HepG2 (cell line): ENCODE measurements at regions not wholly inside any gene's neighbourhood (a gene's known extent, or its start where the extent isn't known, plus 50 kb on each side); places are given as distances from the start of the nearest gene placed in this dataset.

Experiments used
- ATAC-seq: fragments of 200-7000 bp; cut with Tn5 transposase; 3 replicates; pipeline ENCODE4 v1.9.1; 2020; ENCODE audit warnings: mild to moderate bottlenecking, moderate library complexity
- BruUV-seq: library from RNA; stranded (reverse); fragments of 400-500 nt; replicated peaks from 2 replicates; lab custom pipeline; 2021; lab: Mats Ljungman, UMichigan
- CTCF ChIA-PET: fragments of 300-600 bp; formaldehyde crosslinking; extraction: SDS; loops from one replicate; lab custom pipeline; 2021; ENCODE audit warnings: low total read pairs, inconsistent platforms, low intra/inter-chr PET ratio; lab: Yijun Ruan, JAX
- POLR2A ChIA-PET: fragments of 350-600 bp; sonication (Branson Sonifier 250); formaldehyde crosslinking; loops from one replicate; lab custom pipeline; 2020; ENCODE audit warnings: antibody characterized with exemption, inconsistent platforms; lab: Yijun Ruan, JAX
- DNase-seq: peaks from one replicate; pipeline ENCODE4 v3.0.0-alpha.2; 2015; ENCODE audit warnings: low spot score
- FAIRE-seq: peaks from 3 replicates; lab custom pipeline; 2011; peaks lifted over from hg19 to GRCh38; lab: Jason Lieb, UNC
- H2AFZ ChIP-seq: one replicate; pipeline ENCODE4 v1.6.1; 2011; ENCODE audit warnings: low read length, inconsistent platforms
- H3K27ac ChIP-seq: fragments of 300-600 bp; 3 replicates; pipeline ENCODE4 v1.8.0; 2011; ENCODE audit warnings: mixed run types, mild to moderate bottlenecking, mixed read lengths, low read length, inconsistent platforms; ENCODE audit not compliant: insufficient read depth; ENCODE audit errors: extremely low read length
- H3K27me3 ChIP-seq, 2 experiments: fragments of 200-600 bp in 1 of 2; 2 replicates in 1 of 2; 3 replicates in 1 of 2; pipeline versions ENCODE4 v1.6.0 to v1.8.0; 2011; ENCODE audit warnings: low read length in 2 of 2, mild to moderate bottlenecking in 2 of 2, moderate library complexity in 2 of 2, inconsistent platforms in 1 of 2; ENCODE audit not compliant: insufficient read depth in 2 of 2, control insufficient read depth in 1 of 2
- H3K36me3 ChIP-seq, 2 experiments: fragments of 200-600 bp in 1 of 2; replicated peaks in 1 of 2; 2 replicates in 1 of 2; 3 replicates in 1 of 2; pipeline versions ENCODE4 v1.5.1 to v1.8.0; 2011; ENCODE audit warnings: low read length in 2 of 2, inconsistent platforms in 1 of 2; ENCODE audit not compliant: insufficient read depth in 2 of 2, control insufficient read depth in 1 of 2
- H3K4me1 ChIP-seq: 2 replicates; pipeline ENCODE4 v1.5.1; 2012; ENCODE audit warnings: low read length, inconsistent platforms; ENCODE audit not compliant: insufficient read depth
- H3K4me2 ChIP-seq: 2 replicates; pipeline ENCODE4 v1.6.0; 2011; ENCODE audit warnings: low read depth, low read length, inconsistent platforms
- H3K4me3 ChIP-seq, 3 experiments: fragments of 200-600 bp in 1 of 3; sonication (generic), shearing (Covaris generic) in 1 of 3; replicated peaks in 1 of 3; 2 replicates each; pipeline ENCODE4 v1.5.1; 2011 to 2016; ENCODE audit warnings: low read length in 3 of 3, inconsistent platforms in 2 of 3, low read depth in 2 of 3, mild to moderate bottlenecking in 2 of 3, control low read depth in 1 of 3, mixed read lengths in 1 of 3; ENCODE audit not compliant: insufficient read depth in 1 of 3
- H3K79me2 ChIP-seq: one replicate; pipeline ENCODE4 v1.6.1; 2011; ENCODE audit warnings: low read length, inconsistent platforms; ENCODE audit not compliant: insufficient read depth
- H3K9ac ChIP-seq: 2 replicates; pipeline ENCODE4 v1.6.0; 2011; ENCODE audit warnings: mild to moderate bottlenecking, low read depth, low read length, inconsistent platforms; ENCODE audit not compliant: insufficient read depth
- H3K9me3 ChIP-seq: 2 replicates; pipeline ENCODE4 v1.5.1; 2012; ENCODE audit warnings: mild to moderate bottlenecking, low read length
- H4K20me1 ChIP-seq: 2 replicates; pipeline ENCODE4 v1.6.0; 2011; ENCODE audit warnings: inconsistent platforms, mild to moderate bottlenecking, low read length, moderate library complexity; ENCODE audit not compliant: insufficient read depth
- KDM2A ChIP-seq: sonication (generic); formaldehyde crosslinking; IDR thresholded peaks from 2 replicates; pipeline ENCODE4 v1.4.0; 2020; ENCODE audit warnings: low read depth, missing genetic modification reagents, borderline replicate concordance
- KDM5A ChIP-seq: fragments of 200-600 bp; sonication (generic); IDR thresholded peaks from 2 replicates; pipeline ENCODE4 v1.7.0; 2018; ENCODE audit warnings: antibody characterized with exemption, mild to moderate bottlenecking, low read length, borderline replicate concordance
- LBX2 ChIP-seq: sonication (generic); formaldehyde crosslinking; IDR thresholded peaks from 2 replicates; pipeline ENCODE4 v1.5.0; 2020; ENCODE audit warnings: missing genetic modification reagents, mild to moderate bottlenecking, borderline replicate concordance
- POLR2AphosphoS2 ChIP-seq: IDR thresholded peaks from 2 replicates; pipeline ENCODE4 v1.6.1; 2011; ENCODE audit warnings: low read depth, low read length, improper control_type of control experiment
- PRDM4 ChIP-seq: sonication (generic); formaldehyde crosslinking; IDR thresholded peaks from 2 replicates; pipeline ENCODE4 v1.9.0; 2021; ENCODE audit warnings: missing genetic modification reagents, borderline replicate concordance
- TGIF2 ChIP-seq: IDR thresholded peaks from 2 replicates; pipeline ENCODE4 v1.6.1; 2016; ENCODE audit warnings: control low read depth, missing compliant biosample characterization
- ZNF24 ChIP-seq: fragments of 450-650 bp; IDR thresholded peaks from 2 replicates; pipeline ENCODE4 v1.6.1; 2017; ENCODE audit warnings: antibody characterized with exemption, mild to moderate bottlenecking
- WGBS: methylation state at CpG from one replicate; pipeline ENCODE4 v1.1.6; 2017; ENCODE audit warnings: low lambda C conversion rate; 5-methylcytosine and 5-hydroxymethylcytosine counted together
- in situ Hi-C: cut with HindIII; loops from 2 replicates; pipeline ENCODE4 v1.10.0; 2017; ENCODE audit warnings: low pct_unique_long_range_greater_than_20kb; ENCODE audit not compliant: extremely low pct_ligation_motif_present
- intact Hi-C: fragments of 100-400 bp; cut with micrococcal nuclease; formaldehyde crosslinking; loops from one replicate; pipeline ENCODE4 v1.10.0; 2022; ENCODE audit not compliant: unreplicated experiment

GRCh38 chr13:22592515-22592914 lies 588.3 kb upstream of the SGCG start:
- Histone ChIP-seq H3K4me3 (no peak overlapping the region), H3K27me3 (no peaks in the 10 kb centered on the region; a peak in 1 of 5 replicates), H3K79me2 (no peaks in the 10 kb centered on the region), H3K9ac (no peak overlapping the region), H3K36me3 (no peaks in the 10 kb centered on the region), H2AFZ (no peak overlapping the region), H3K9me3 (0 out of 2 replicates have a peak, but pooled peaks cover 3% of the 10 kb centered on the region), H4K20me1 (no peaks in the 10 kb centered on the region), H3K27ac (no peak overlapping the region), H3K4me1 (no peaks in the 10 kb centered on the region), H3K4me2 (no peak overlapping the region)
- ATAC-seq (no peak), DNase-seq (no peak), FAIRE-seq (no peak)
- in situ Hi-C loops = no loop called here
- intact Hi-C loops = no loop called here
- POLR2A ChIA-PET = no interaction called here
- TF ChIP-seq ZNF24 = no peak
- no peak for TF ChIP-seq LBX2 (CRISPR knock-in tag)
- TF ChIP-seq PRDM4 = no peak
- TF ChIP-seq KDM2A (CRISPR knock-in tag) = no peak
- no TSS peak for BruUV-seq
- CTCF ChIA-PET = no interaction called here

- ATAC-seq (peak; percentile 59; the same call in 1 of the 3 replicates), FAIRE-seq (no peak), DNase-seq (peak; percentile 16)
- H3K79me2 ChIP-seq = no peaks in the 10 kb centered on the region
- no peaks in the 10 kb centered on the region; a peak in 1 of 5 replicates for H3K27me3 ChIP-seq
- no peak for TF ChIP-seq KDM5A
- TF ChIP-seq TGIF2 (CRISPR knock-in tag) = no peak
- no peak for TF ChIP-seq POLR2AphosphoS2
- CTCF ChIA-PET = no interaction called here
- no peaks in the 10 kb centered on the region for H3K4me1 ChIP-seq
- H3K36me3 ChIP-seq = no peaks in the 10 kb centered on the region
- no peak overlapping the region for H2AFZ ChIP-seq
- H3K4me3 ChIP-seq = no peak overlapping the region
- no peak overlapping the region for H3K9ac ChIP-seq
- POLR2A ChIA-PET = no interaction called here
- 9% methylated on average over 8 of the region's 10 CpGs for WGBS
- no peaks in the 10 kb centered on the region for H3K9me3 ChIP-seq
- H4K20me1 ChIP-seq = no peaks in the 10 kb centered on the region
- intact Hi-C loops = no loop called here
- no TSS peak for BruUV-seq
- H3K4me2 ChIP-seq = no peak overlapping the region
- in situ Hi-C loops = no loop called here
- H3K27ac ChIP-seq = no peak overlapping the region
These were observed 586.7 kb upstream of the SGCG start for GRCh38 chr13:22594041-22594440.
